ENCODE measurements at regions not wholly inside any gene's neighbourhood (a gene's known extent, or its start where the extent isn't known, plus 50 kb on each side); places are given as distances from the start of the nearest gene placed in this dataset.

GRCh38 chr11:69419662-69420395 lies 61.6 kb upstream of the LINC01488 start:
- peaks cover 0 to 50% (median 22%) of the 10 kb centered on the region in 5 donors for H3K4me1 ChIP-seq (ENCODE audit: control insufficient read depth in 5 of 5, insufficient read depth in 5 of 5, low read length in 5 of 5)
- no peak overlapping the region for H3K9ac ChIP-seq (ENCODE audit: insufficient read depth in 1 of 2, low read length in 2 of 2)
- no peak overlapping the region for H3K4me3 ChIP-seq
- no peaks in the 10 kb centered on the region for H3K9me3 ChIP-seq (ENCODE audit: control insufficient read depth in 4 of 4, insufficient read depth in 3 of 4, low read length in 3 of 4)
- ATAC-seq (ENCODE audit: insufficient read depth, low FRiP score): no peak
- TF ChIP-seq CTCF (IDR thresholded peaks at IDR 0.05; ENCODE audit: control extremely low read depth, extremely low read depth): no peak
- H3K27me3 ChIP-seq (ENCODE audit: control insufficient read depth in 3 of 3, insufficient read depth in 3 of 3, low read length in 2 of 3): no peaks in the 10 kb centered on the region
- DNase-seq: peak in 2 of 3 donors; percentile 39 to 61
- no peaks in the 10 kb centered on the region for H3K36me3 ChIP-seq (ENCODE audit: control insufficient read depth in 4 of 4, insufficient read depth in 4 of 4, low read length in 4 of 4)
- 69 to 79% methylated on average over 20 of the region's 20 CpGs for WGBS, 2 donors
- H3K27ac ChIP-seq (ENCODE audit: low read depth in 1 of 2, low read length in 1 of 2): no peak overlapping the region

- DNase-seq (no peak), ATAC-seq (ENCODE audit: insufficient read depth, low FRiP score) (no peak)
- WGBS, 2 donors: 92 to 96% methylated on average over 16 of the region's 16 CpGs
- no peaks in the 10 kb centered on the region for H3K27me3 ChIP-seq (ENCODE audit: control insufficient read depth in 3 of 3, insufficient read depth in 3 of 3, low read length in 2 of 3)
- H3K36me3 ChIP-seq (ENCODE audit: control insufficient read depth in 4 of 4, insufficient read depth in 4 of 4, low read length in 4 of 4): no peaks in the 10 kb centered on the region
- TF ChIP-seq CTCF (IDR thresholded peaks at IDR 0.05; ENCODE audit: control extremely low read depth, extremely low read depth): no peak
- no peaks in the 10 kb centered on the region for H3K9me3 ChIP-seq (ENCODE audit: control insufficient read depth in 4 of 4, insufficient read depth in 3 of 4, low read length in 3 of 4)
- H3K27ac ChIP-seq (ENCODE audit: low read depth in 1 of 2, low read length in 1 of 2): no peak overlapping the region
- H3K9ac ChIP-seq (ENCODE audit: insufficient read depth in 1 of 2, low read length in 2 of 2): no peak overlapping the region
- H3K4me3 ChIP-seq: no peak overlapping the region
- H3K4me1 ChIP-seq (ENCODE audit: control insufficient read depth in 5 of 5, insufficient read depth in 5 of 5, low read length in 5 of 5): peaks cover 0 to 21% (median 8%) of the 10 kb centered on the region in 5 donors
Measured at GRCh38 chr11:69422645-69423044, 58.8 kb upstream of the LINC01488 start.

GRCh38 chr11:69423181-69423580 lies 58.3 kb upstream of the LINC01488 start:
- H3K27ac ChIP-seq (ENCODE audit: low read depth in 1 of 2, low read length in 1 of 2): no peak overlapping the region
- H3K4me3 ChIP-seq: no peak overlapping the region
- no peaks in the 10 kb centered on the region for H3K36me3 ChIP-seq (ENCODE audit: control insufficient read depth in 4 of 4, insufficient read depth in 4 of 4, low read length in 4 of 4)
- no peaks in the 10 kb centered on the region for H3K9me3 ChIP-seq (ENCODE audit: control insufficient read depth in 4 of 4, insufficient read depth in 3 of 4, low read length in 3 of 4)
- no peak for TF ChIP-seq CTCF (IDR thresholded peaks at IDR 0.05; ENCODE audit: control extremely low read depth, extremely low read depth)
- ATAC-seq (ENCODE audit: insufficient read depth, low FRiP score): no peak
- 95 to 98% methylated on average over 13 of the region's 13 CpGs for WGBS, 2 donors
- peaks cover 0 to 19% (median 8%) of the 10 kb centered on the region in 5 donors for H3K4me1 ChIP-seq (ENCODE audit: control insufficient read depth in 5 of 5, insufficient read depth in 5 of 5, low read length in 5 of 5)
- H3K27me3 ChIP-seq (ENCODE audit: control insufficient read depth in 3 of 3, insufficient read depth in 3 of 3, low read length in 2 of 3): no peaks in the 10 kb centered on the region
- no peak for DNase-seq
- no peak overlapping the region for H3K9ac ChIP-seq (ENCODE audit: insufficient read depth in 1 of 2, low read length in 2 of 2)

Measured in lung (tissue), 11 donors.